ENCODE measurements at regions not wholly inside any gene's neighbourhood (a gene's known extent, or its start where the extent isn't known, plus 50 kb on each side); places are given as distances from the start of the nearest gene placed in this dataset.

DNA sequence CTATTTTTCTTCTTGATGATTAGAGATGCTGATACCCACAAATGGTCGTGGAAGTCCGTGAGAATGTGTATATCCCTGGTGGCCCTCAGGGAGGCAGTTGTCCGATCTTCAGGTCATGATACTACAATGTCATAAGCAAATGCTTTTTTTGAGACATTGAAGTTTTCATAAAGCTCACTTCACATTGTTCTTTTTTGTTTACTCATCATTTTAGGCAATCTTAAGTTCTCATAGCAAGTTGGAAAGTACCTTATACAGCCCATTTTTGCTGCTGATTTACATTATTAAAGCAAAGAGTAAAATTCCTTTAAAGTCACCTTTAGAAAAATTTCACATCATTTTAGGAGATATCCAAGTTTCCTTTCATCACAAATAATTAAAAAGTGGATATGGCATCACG is 90.0 kb upstream of the CCDC196 start:
- TF ChIP-seq POLR2A (IDR thresholded peaks at IDR 0.05; ENCODE audit: low read length) = no peak
- no peak for TF ChIP-seq GATA1 (IDR thresholded peaks at IDR 0.05; ENCODE audit: low read depth, low read length)

Data from erythroblast (primary cell).